ENCODE measurements at regions not wholly inside any gene's neighbourhood (a gene's known extent, or its start where the extent isn't known, plus 50 kb on each side); places are given as distances from the start of the nearest gene placed in this dataset.

GRCh38 chr11:87901341-87901740 is 273.9 kb downstream of the RAB38 start:
- no peaks in the 10 kb centered on the region for H3K23me2 ChIP-seq (ENCODE audit: insufficient read length, low read depth, low read length, poor library complexity, severe bottlenecking)
- no peak overlapping the region for H3K18ac ChIP-seq (ENCODE audit: insufficient read length, low read depth, low read length)
- no peak overlapping the region for H3K9ac ChIP-seq (ENCODE audit: extremely low read depth, insufficient read length, low read length)
- no peak overlapping the region for H2BK15ac ChIP-seq (ENCODE audit: low read depth, low read length)
- no peak overlapping the region for H3K4ac ChIP-seq (ENCODE audit: low read depth, low read length)
- H3K27me3 ChIP-seq (ENCODE audit: insufficient read depth, low read length): no peaks in the 10 kb centered on the region
- no peak overlapping the region for H2BK20ac ChIP-seq (ENCODE audit: low read depth, low read length, poor library complexity, severe bottlenecking)
- H3K79me1 ChIP-seq (ENCODE audit: insufficient read depth, low read depth, low read length, poor library complexity, severe bottlenecking): no peaks in the 10 kb centered on the region
- H3K27ac ChIP-seq (ENCODE audit: insufficient read length, low read depth, low read length): no peak overlapping the region
- Mint-ChIP-seq H3K4me3 (no peak overlapping the region), H3K36me3 (ENCODE audit: insufficient read depth in 1 of 3, low read depth in 3 of 3) (no peaks in the 10 kb centered on the region), H3K9me3 (no peaks in the 10 kb centered on the region), H3K27me3 (ENCODE audit: low read depth) (no peaks in the 10 kb centered on the region), H3K4me1 (peaks cover 4 to 12% of the 10 kb centered on the region in 2 experiments), H3K27ac (no peak overlapping the region)
- no peak overlapping the region for H2AFZ ChIP-seq (ENCODE audit: low read length)
- no peak overlapping the region for H2BK5ac ChIP-seq (ENCODE audit: insufficient read length, low read length)
- no peak overlapping the region for H2BK120ac ChIP-seq (ENCODE audit: low read depth, low read length, poor library complexity, severe bottlenecking)
- no peak overlapping the region for H3K23ac ChIP-seq (ENCODE audit: insufficient read length, low read depth, low read length)
- no peak overlapping the region for H3K56ac ChIP-seq (ENCODE audit: insufficient read length, low read depth, low read length)
- no peak overlapping the region for H3K14ac ChIP-seq (ENCODE audit: insufficient read depth, low read length)
- no peak overlapping the region for H4K91ac ChIP-seq (ENCODE audit: insufficient read length, low read depth, low read length)
- no peak overlapping the region for H2BK12ac ChIP-seq (ENCODE audit: insufficient read length, low read depth, low read length)
- no peak for TF ChIP-seq CTCF (conservative IDR thresholded peaks at IDR 0.05)
- no peak overlapping the region for H4K8ac ChIP-seq (replicated peaks; ENCODE audit: insufficient read length, low read depth, low read length)
- no CpG with 5 or more reads among the region's 3 CpGs for WGBS (ENCODE audit: extremely low coverage, insufficient read length, low lambda C conversion rate)
- H3K9me3 ChIP-seq (ENCODE audit: control insufficient read depth, low read depth, low read length): no peaks in the 10 kb centered on the region
- no peak overlapping the region for H3K4me2 ChIP-seq (ENCODE audit: insufficient read depth, insufficient read length, low read length)
- no peak for DNase-seq
- no peak overlapping the region for H3T11ph ChIP-seq (ENCODE audit: low read length)
- no peak overlapping the region for H4K5ac ChIP-seq (ENCODE audit: insufficient read length, low read depth, low read length)
- H2AK5ac ChIP-seq (ENCODE audit: insufficient read length, low read length): no peak overlapping the region
- H3K4me1 ChIP-seq (ENCODE audit: insufficient read depth, low read length): no peaks in the 10 kb centered on the region
- H3K79me2 ChIP-seq (ENCODE audit: insufficient read depth, low read length): no peaks in the 10 kb centered on the region
- no peaks in the 10 kb centered on the region for H4K20me1 ChIP-seq (ENCODE audit: control insufficient read depth, insufficient read depth, insufficient read length)

Data from H9 (cell line).